ENCODE measurements at regions not wholly inside any gene's neighbourhood (a gene's known extent, or its start where the extent isn't known, plus 50 kb on each side); places are given as distances from the start of the nearest gene placed in this dataset.
A peak's percentile ranks its signal among the peaks of the same experiment; 100 is the strongest.

GRCh38 chr6:63517221-63517620 lies 55.1 kb upstream of the LOC128125822 start:
- intact Hi-C loops (cut with micrococcal nuclease; ENCODE audit: unreplicated experiment): no loop called here
- CTCF ChIA-PET: no interaction called here

GRCh38 chr6:63521475-63522210 lies 50.6 kb upstream of the LOC128125822 start:
- peak overlapping the region; percentile 35 for H3K27ac Mint-ChIP-seq (ENCODE audit: unreplicated experiment)
- peaks cover 16% of the 10 kb centered on the region for H3K4me1 Mint-ChIP-seq (ENCODE audit: low read depth, unreplicated experiment)
- no peaks in the 10 kb centered on the region for H3K27me3 Mint-ChIP-seq (ENCODE audit: insufficient read depth, unreplicated experiment)
- H3K36me3 ChIP-seq (ENCODE audit: control insufficient read depth, insufficient read depth, low read length): no peaks in the 10 kb centered on the region
- intact Hi-C loops (cut with micrococcal nuclease; ENCODE audit: unreplicated experiment): no loop called here
- POLR2A ChIA-PET: no interaction called here
- TSS peak; percentile 75 for BruUV-seq (replicated peaks)
- H3K4me3 ChIP-seq (ENCODE audit: low read depth, low read length): peak overlapping the region; percentile 23
- H3K9me3 ChIP-seq: peaks cover 3% of the 10 kb centered on the region; the same call in 1 of the 2 replicates
- no peak overlapping the region for H3K4me3 Mint-ChIP-seq (ENCODE audit: unreplicated experiment)
- peaks cover 42% of the 10 kb centered on the region for H3K4me1 ChIP-seq
- no peaks in the 10 kb centered on the region for H3K36me3 Mint-ChIP-seq (ENCODE audit: insufficient read depth, unreplicated experiment)
- H3K9me3 Mint-ChIP-seq (ENCODE audit: unreplicated experiment): no peaks in the 10 kb centered on the region
- H3K27me3 ChIP-seq (replicated peaks; ENCODE audit: control insufficient read depth, insufficient read depth, low read length): no peaks in the 10 kb centered on the region
- no peak for TF ChIP-seq CTCF (IDR thresholded peaks at IDR 0.05; ENCODE audit: insufficient read depth in 1 of 2, low read depth in 1 of 2, low read length in 1 of 2, severe bottlenecking in 1 of 2, unreplicated experiment in 1 of 2)
- no peak for DNase-seq
- CTCF ChIA-PET: no interaction called here

More at GRCh38 chr6:63517221-63517620, 55.1 kb upstream of the LOC128125822 start:
- H3K27me3 Mint-ChIP-seq (ENCODE audit: insufficient read depth, unreplicated experiment): no peaks in the 10 kb centered on the region
- Histone ChIP-seq H3K4me1 (peaks cover 65% of the 10 kb centered on the region), H3K27me3 (replicated peaks; ENCODE audit: control insufficient read depth, insufficient read depth, low read length) (no peaks in the 10 kb centered on the region), H3K9me3 (no peaks in the 10 kb centered on the region), H3K36me3 (ENCODE audit: control insufficient read depth, insufficient read depth, low read length) (no peaks in the 10 kb centered on the region), H3K4me3 (ENCODE audit: low read depth, low read length) (no peak overlapping the region)
- POLR2A ChIA-PET: no interaction called here
- H3K4me3 Mint-ChIP-seq (ENCODE audit: unreplicated experiment): no peak overlapping the region
- no peak for TF ChIP-seq CTCF (IDR thresholded peaks at IDR 0.05; ENCODE audit: insufficient read depth in 1 of 2, low read depth in 1 of 2, low read length in 1 of 2, severe bottlenecking in 1 of 2, unreplicated experiment in 1 of 2)
- no peak for DNase-seq
- BruUV-seq (replicated peaks): no TSS peak
- H3K4me1 Mint-ChIP-seq (ENCODE audit: low read depth, unreplicated experiment): peaks cover 28% of the 10 kb centered on the region
- H3K36me3 Mint-ChIP-seq (ENCODE audit: insufficient read depth, unreplicated experiment): no peaks in the 10 kb centered on the region
- no peak overlapping the region for H3K27ac Mint-ChIP-seq (ENCODE audit: unreplicated experiment)
- H3K9me3 Mint-ChIP-seq (ENCODE audit: unreplicated experiment): no peaks in the 10 kb centered on the region
